Prostate gland (tissue), 2 donors: ENCODE measurements at regions not wholly inside any gene's neighbourhood (a gene's known extent, or its start where the extent isn't known, plus 50 kb on each side); places are given as distances from the start of the nearest gene placed in this dataset.

Experiments
- CTCF ChIP-seq, 4 experiments: fragments of 200-600 bp in 2 of 4; fragments of 450-650 bp in 2 of 4; sonication (generic) in 2 of 4; IDR thresholded peaks; 1 replicate in 3 of 4; 2 replicates in 1 of 4; pipeline ENCODE4 v1.5.1; 2016 to 2019; ENCODE audit warnings: antibody characterized with exemption in 4 of 4, mild to moderate bottlenecking in 2 of 4, moderate library complexity in 2 of 4
- POLR2A ChIP-seq: fragments of 450-650 bp; IDR thresholded peaks from one replicate; pipeline ENCODE4 v1.6.1; 2016; ENCODE audit warnings: antibody characterized with exemption, mild to moderate bottlenecking
- POLR2AphosphoS5 ChIP-seq: sonication (generic); formaldehyde crosslinking; IDR thresholded peaks from one replicate; pipeline ENCODE4 v1.6.1; 2017; ENCODE audit warnings: antibody characterized with exemption

GRCh38 chr11:41978945-41979344 is 519.5 kb upstream of the LRRC4C start:
- TF ChIP-seq CTCF (IDR thresholded peaks at IDR 0.05) = no peak
- no peak for TF ChIP-seq POLR2A
- TF ChIP-seq POLR2AphosphoS5 = no peak
